Panc1 (cell line): ENCODE measurements at regions not wholly inside any gene's neighbourhood (a gene's known extent, or its start where the extent isn't known, plus 50 kb on each side); places are given as distances from the start of the nearest gene placed in this dataset.

Experiments
- CTCF ChIP-seq: fragments of 450-650 bp; IDR thresholded peaks from 2 replicates; pipeline ENCODE4 v1.5.1; 2017; ENCODE audit warnings: mild to moderate bottlenecking
- POLR2AphosphoS5 ChIP-seq: IDR thresholded peaks from 2 replicates; pipeline ENCODE4 v1.6.1; 2012; ENCODE audit warnings: mild to moderate bottlenecking, low read depth, low read length, moderate library complexity
- REST ChIP-seq, 2 experiments: IDR thresholded peaks; 2 replicates each; pipeline ENCODE4 v1.6.1; 2011 to 2012; ENCODE audit warnings: low read depth in 2 of 2, control low read depth in 1 of 2, low read length in 1 of 2, mild to moderate bottlenecking in 1 of 2, moderate library complexity in 1 of 2; ENCODE audit not compliant: insufficient read depth in 1 of 2
- TCF7L2 ChIP-seq: IDR thresholded peaks from 2 replicates; pipeline ENCODE4 v1.6.1; 2011; ENCODE audit warnings: mild to moderate bottlenecking, low read depth, low read length, inconsistent platforms

- TF ChIP-seq CTCF (no peak), TCF7L2 (no peak), POLR2AphosphoS5 (no peak), REST (IDR thresholded peaks at IDR 0.05; ENCODE audit: insufficient read depth in 1 of 2, low read depth in 2 of 2, low read length in 1 of 2) (no peak)
Observed at GRCh38 chr13:90281709-90282108, 1065.8 kb upstream of the MIR17HG start.
